ENCODE measurements at regions not wholly inside any gene's neighbourhood (a gene's known extent, or its start where the extent isn't known, plus 50 kb on each side); places are given as distances from the start of the nearest gene placed in this dataset.

DNA sequence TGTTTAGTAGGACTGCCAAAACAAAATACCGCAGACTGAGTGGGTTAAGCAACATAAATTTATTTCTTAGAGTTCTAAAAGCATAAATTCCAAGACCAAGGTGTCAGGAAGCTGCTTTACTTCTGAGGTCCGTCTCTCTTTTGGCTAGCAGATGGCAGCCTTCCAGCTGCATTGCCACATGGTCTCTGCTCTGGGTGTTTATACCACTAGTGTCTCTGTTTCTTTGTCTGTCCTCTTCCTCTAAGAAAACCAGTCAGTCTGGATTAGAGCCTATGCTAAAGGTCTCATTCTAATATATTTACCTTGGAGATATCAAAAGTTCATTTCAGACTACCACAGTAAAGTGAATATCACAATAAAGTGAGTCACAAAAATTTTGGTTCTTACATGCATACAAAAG, 519.8 kb downstream of the COL11A1 start:
- ChIA-PET CTCF (no interaction called here), POLR2A (no interaction called here)
- Histone ChIP-seq H3K27ac (ENCODE audit: extremely low read depth, low read depth, low read length) (no peak overlapping the region), H3K36me3 (ENCODE audit: control insufficient read depth in 2 of 2, insufficient read depth in 1 of 2, low read length in 2 of 2) (no peaks in the 10 kb centered on the region), H3K4me1 (ENCODE audit: control insufficient read depth, insufficient read depth, low read length) (no peaks in the 10 kb centered on the region), H3K4me3 (ENCODE audit: low read depth, low read length) (no peak overlapping the region), H3K9me3 (ENCODE audit: control insufficient read depth, insufficient read depth, low read depth, low read length) (no peaks in the 10 kb centered on the region)
- TF ChIP-seq ZEB2 (tag by site-specific recombination; IDR thresholded peaks at IDR 0.05) = no peak
- no peak for TF ChIP-seq ZNF76 (tag by site-specific recombination; IDR thresholded peaks at IDR 0.05; ENCODE audit: borderline replicate concordance, low read depth)
- no peak for TF ChIP-seq ZNF394 (tag by site-specific recombination; IDR thresholded peaks at IDR 0.05; ENCODE audit: borderline replicate concordance)
- TF ChIP-seq ZNF530 (tag by site-specific recombination; IDR thresholded peaks at IDR 0.05; ENCODE audit: low read depth) = no peak
- no peak for TF ChIP-seq ZFP3 (tag by site-specific recombination; IDR thresholded peaks at IDR 0.05; ENCODE audit: low read depth)
- no peak for TF ChIP-seq ZSCAN30 (tag by site-specific recombination; IDR thresholded peaks at IDR 0.05)
- TF ChIP-seq ZNF133 (tag by site-specific recombination; IDR thresholded peaks at IDR 0.05) = no peak
- no peak for TF ChIP-seq ZNF48 (tag by site-specific recombination; IDR thresholded peaks at IDR 0.05)
- TF ChIP-seq ZBTB48 (tag by site-specific recombination; IDR thresholded peaks at IDR 0.05) = no peak
- TF ChIP-seq YY1 (tag by site-specific recombination; IDR thresholded peaks at IDR 0.05) = no peak
- no peak for TF ChIP-seq TRIM28 (IDR thresholded peaks at IDR 0.05; ENCODE audit: borderline replicate concordance, low read length)
- no peak for TF ChIP-seq ZNF274 (IDR thresholded peaks at IDR 0.05; ENCODE audit: low read length)
- TF ChIP-seq ZNF274 (tag by site-specific recombination; IDR thresholded peaks at IDR 0.05; ENCODE audit: borderline replicate concordance) = no peak
- no peak for TF ChIP-seq ZNF585B (tag by site-specific recombination; IDR thresholded peaks at IDR 0.05)
- no peak for TF ChIP-seq GLI4 (tag by site-specific recombination; IDR thresholded peaks at IDR 0.05)
- no peak for TF ChIP-seq ZNF169 (tag by site-specific recombination; IDR thresholded peaks at IDR 0.05)
- TF ChIP-seq KLF1 (tag by site-specific recombination; IDR thresholded peaks at IDR 0.05) = no peak
- no peak for TF ChIP-seq ZNF501 (tag by site-specific recombination; IDR thresholded peaks at IDR 0.05)
- TF ChIP-seq FEZF1 (tag by site-specific recombination; IDR thresholded peaks at IDR 0.05) = no peak

DNA sequence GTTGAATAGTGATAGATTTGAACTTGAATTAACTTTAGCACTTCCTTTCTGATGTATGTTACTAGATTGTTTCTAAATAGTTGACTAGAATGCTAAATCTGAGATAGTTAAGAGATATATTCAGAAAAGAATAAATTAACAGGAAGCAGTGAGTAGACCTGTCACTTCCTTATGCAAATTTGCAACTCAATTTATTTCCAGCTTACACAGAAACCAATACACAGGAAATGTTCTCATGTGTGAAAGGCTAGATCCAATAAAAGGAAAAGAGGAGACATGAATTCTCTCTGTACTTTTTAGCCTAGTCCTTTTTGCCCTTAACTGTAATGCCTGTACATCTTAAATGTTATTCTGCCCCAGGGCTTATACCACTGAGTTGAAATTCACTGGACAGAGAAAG, 522.3 kb downstream of the COL11A1 start:
- TF ChIP-seq ZNF311 (tag by site-specific recombination; IDR thresholded peaks at IDR 0.05; ENCODE audit: borderline replicate concordance) = no peak
- TF ChIP-seq ZNF791 (tag by site-specific recombination; IDR thresholded peaks at IDR 0.05) = no peak
- no peak for TF ChIP-seq ZNF146 (tag by site-specific recombination; IDR thresholded peaks at IDR 0.05)
- TF ChIP-seq ZNF248 (tag by site-specific recombination; IDR thresholded peaks at IDR 0.05) = no peak
- TF ChIP-seq ZNF114 (tag by site-specific recombination; IDR thresholded peaks at IDR 0.05) = no peak
- no peak for TF ChIP-seq ZBTB17 (tag by site-specific recombination; IDR thresholded peaks at IDR 0.05)
- TF ChIP-seq ZNF473 (tag by site-specific recombination; IDR thresholded peaks at IDR 0.05) = no peak
- ChIA-PET POLR2A (no interaction called here), CTCF (no interaction called here)
- Histone ChIP-seq H3K9me3 (ENCODE audit: control insufficient read depth, insufficient read depth, low read depth, low read length) (no peaks in the 10 kb centered on the region), H3K4me1 (ENCODE audit: control insufficient read depth, insufficient read depth, low read length) (no peaks in the 10 kb centered on the region), H3K4me3 (ENCODE audit: low read depth, low read length) (no peak overlapping the region), H3K27ac (ENCODE audit: extremely low read depth, low read depth, low read length) (no peak overlapping the region), H3K36me3 (ENCODE audit: control insufficient read depth in 2 of 2, insufficient read depth in 1 of 2, low read length in 2 of 2) (no peaks in the 10 kb centered on the region)

DNA sequence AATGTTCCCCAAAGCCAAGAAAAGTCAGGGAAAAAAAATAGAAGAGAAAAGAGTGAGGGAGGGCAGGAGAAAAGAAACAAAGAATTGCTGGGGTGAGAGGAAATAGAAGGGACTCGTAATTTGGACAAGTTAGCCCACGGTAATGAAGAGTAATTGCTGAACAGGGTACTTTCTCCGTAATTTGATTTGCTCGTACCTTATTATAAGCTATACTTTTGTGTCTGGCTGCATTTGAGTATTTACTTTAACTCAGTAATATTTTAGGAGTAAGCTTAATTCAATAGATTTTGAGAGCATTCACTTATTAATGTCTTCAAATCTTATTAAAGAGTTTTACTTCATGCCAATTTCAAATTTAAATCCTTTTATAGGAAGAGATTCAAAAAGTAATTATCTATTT, 527.5 kb downstream of the COL11A1 start:
- ChIA-PET POLR2A (no interaction called here), CTCF (interaction anchor here (0.6 to 0.8 kb wide), 2 partner anchors 8 to 45 kb away, joined by 3 to 4 read pairs; no protein-coding TSS in a partner anchor)
- no peak overlapping the region for H3K4me3 ChIP-seq (ENCODE audit: low read depth, low read length)

More for the DNA sequence above, 527.5 kb downstream of the COL11A1 start:
- H3K9me3 ChIP-seq (ENCODE audit: control insufficient read depth, insufficient read depth, low read depth, low read length) = no peaks in the 10 kb centered on the region
- no peaks in the 10 kb centered on the region for H3K4me1 ChIP-seq (ENCODE audit: control insufficient read depth, insufficient read depth, low read length)
- H3K36me3 ChIP-seq (ENCODE audit: control insufficient read depth in 2 of 2, insufficient read depth in 1 of 2, low read length in 2 of 2) = no peaks in the 10 kb centered on the region
- H3K27ac ChIP-seq (ENCODE audit: extremely low read depth, low read depth, low read length) = no peak overlapping the region
- TF ChIP-seq ZNF274 (IDR thresholded peaks at IDR 0.05; ENCODE audit: low read length) = no peak
- TF ChIP-seq ZNF274 (tag by site-specific recombination; IDR thresholded peaks at IDR 0.05; ENCODE audit: borderline replicate concordance) = no peak
